Breast epithelium (tissue), 3 donors: ENCODE measurements at regions not wholly inside any gene's neighbourhood (a gene's known extent, or its start where the extent isn't known, plus 50 kb on each side); places are given as distances from the start of the nearest gene placed in this dataset.

ENCODE experiments used
- CTCF ChIP-seq, 3 donors: fragments of 450-650 bp; IDR thresholded peaks; one replicate each; pipeline ENCODE4 v1.5.1; 2016 to 2017; ENCODE audit warnings: antibody characterized with exemption in 3 of 3, mild to moderate bottlenecking in 3 of 3, moderate library complexity in 3 of 3
- POLR2A ChIP-seq: fragments of 450-650 bp; IDR thresholded peaks from one replicate; pipeline ENCODE4 v1.6.1; 2016; ENCODE audit warnings: antibody characterized with exemption, mild to moderate bottlenecking, moderate library complexity
- POLR2AphosphoS5 ChIP-seq, 3 donors: sonication (generic); formaldehyde crosslinking; IDR thresholded peaks; one replicate each; pipeline ENCODE4 v1.6.1; 2017; ENCODE audit warnings: antibody characterized with exemption in 3 of 3

- no peak for TF ChIP-seq CTCF (IDR thresholded peaks at IDR 0.05)
- no peak for TF ChIP-seq POLR2A
- no peak for TF ChIP-seq POLR2AphosphoS5 (IDR thresholded peaks at IDR 0.05)
These were observed 192.4 kb upstream of the GORAB start for GRCh38 chr1:170339534-170339933.
